GM19463 (cell line): ENCODE measurements at regions not wholly inside any gene's neighbourhood (a gene's known extent, or its start where the extent isn't known, plus 50 kb on each side); places are given as distances from the start of the nearest gene placed in this dataset.

ENCODE experiments used
- ATAC-seq: cut with Tn5 transposase; IDR thresholded peaks from one replicate; pipeline ENCODE4 v1.9.1; 2021; ENCODE audit warnings: mild to moderate bottlenecking, moderate library complexity; ENCODE audit not compliant: unreplicated experiment

- no peak for ATAC-seq
These were observed 666.9 kb downstream of the NYAP2 start for GRCh38 chr2:226066391-226066790.

- no peak for ATAC-seq
These were observed 665.5 kb downstream of the NYAP2 start for GRCh38 chr2:226064932-226065570.

GRCh38 chr2:226063704-226064440, 664.4 kb downstream of the NYAP2 start:
- ATAC-seq: no peak

GRCh38 chr2:226059961-226060627, 660.6 kb downstream of the NYAP2 start:
- ATAC-seq: no peak

- no peak for ATAC-seq
These were observed 658.4 kb downstream of the NYAP2 start for GRCh38 chr2:226057914-226058313.

- no peak for ATAC-seq
These were observed 657.9 kb downstream of the NYAP2 start for GRCh38 chr2:226057365-226057764.

GRCh38 chr2:226052772-226053416, 653.4 kb downstream of the NYAP2 start:
- ATAC-seq: no peak

- no peak for ATAC-seq
These were observed 651.3 kb downstream of the NYAP2 start for GRCh38 chr2:226050822-226051221.

GRCh38 chr2:226048611-226049010, 649.1 kb downstream of the NYAP2 start:
- ATAC-seq: no peak

- no peak for ATAC-seq
These were observed 645.6 kb downstream of the NYAP2 start for GRCh38 chr2:226045080-226045479.

- ATAC-seq: no peak
These were observed 640.9 kb downstream of the NYAP2 start for GRCh38 chr2:226040344-226040900.

GRCh38 chr2:226037526-226037925, 638.0 kb downstream of the NYAP2 start:
- ATAC-seq: no peak

- no peak for ATAC-seq
These were observed 632.4 kb downstream of the NYAP2 start for GRCh38 chr2:226031647-226032501.

GRCh38 chr2:226030788-226031646, 631.5 kb downstream of the NYAP2 start:
- ATAC-seq: no peak

- no peak for ATAC-seq
These were observed 630.9 kb downstream of the NYAP2 start for GRCh38 chr2:226030369-226030768.

- no peak for ATAC-seq
These were observed 624.4 kb downstream of the NYAP2 start for GRCh38 chr2:226023946-226024345.

GRCh38 chr2:226023383-226023782, 623.9 kb downstream of the NYAP2 start:
- no peak for ATAC-seq

GRCh38 chr2:226020956-226021355, 621.4 kb downstream of the NYAP2 start:
- ATAC-seq: no peak

- no peak for ATAC-seq
These were observed 620.7 kb downstream of the NYAP2 start for GRCh38 chr2:226020176-226020575.
